BJ (cell line): ENCODE measurements at regions not wholly inside any gene's neighbourhood (a gene's known extent, or its start where the extent isn't known, plus 50 kb on each side); places are given as distances from the start of the nearest gene placed in this dataset.

Experiments used
- CTCF ChIA-PET: fragments of 350-600 bp; formaldehyde crosslinking; extraction: SDS; loops from one replicate; lab custom pipeline; 2021; ENCODE audit warnings: antibody characterized with exemption, inconsistent platforms; lab: Yijun Ruan, JAX
- POLR2A ChIA-PET: fragments of 300-600 bp; sonication (Branson Sonifier 250); formaldehyde crosslinking; extraction: SDS; loops from one replicate; lab custom pipeline; 2021; ENCODE audit warnings: antibody characterized with exemption; lab: Charles Lee
- DNase-seq: peaks from one replicate; pipeline ENCODE4 v3.0.0-alpha.2; 2011; ENCODE audit warnings: low read depth
- H3K27me3 ChIP-seq: 2 replicates; pipeline ENCODE4 v1.6.0; 2011; ENCODE audit warnings: low read length; ENCODE audit not compliant: control insufficient read depth, insufficient read depth
- H3K36me3 ChIP-seq: 2 replicates; pipeline ENCODE4 v1.5.1; 2011; ENCODE audit warnings: low read length; ENCODE audit not compliant: control insufficient read depth, insufficient read depth
- H3K4me3 ChIP-seq: 2 replicates; pipeline ENCODE4 v1.5.1; 2011; ENCODE audit warnings: low read depth, mild to moderate bottlenecking, control low read depth, low read length
- TF ChIP-seq, protein P1 (sequence below): IDR thresholded peaks from 2 replicates; pipeline ENCODE4 v1.5.1; 2011; ENCODE audit warnings: low read depth, mild to moderate bottlenecking, control low read depth, inconsistent platforms, low read length, moderate library complexity; ENCODE audit not compliant: insufficient read depth

DNA sequence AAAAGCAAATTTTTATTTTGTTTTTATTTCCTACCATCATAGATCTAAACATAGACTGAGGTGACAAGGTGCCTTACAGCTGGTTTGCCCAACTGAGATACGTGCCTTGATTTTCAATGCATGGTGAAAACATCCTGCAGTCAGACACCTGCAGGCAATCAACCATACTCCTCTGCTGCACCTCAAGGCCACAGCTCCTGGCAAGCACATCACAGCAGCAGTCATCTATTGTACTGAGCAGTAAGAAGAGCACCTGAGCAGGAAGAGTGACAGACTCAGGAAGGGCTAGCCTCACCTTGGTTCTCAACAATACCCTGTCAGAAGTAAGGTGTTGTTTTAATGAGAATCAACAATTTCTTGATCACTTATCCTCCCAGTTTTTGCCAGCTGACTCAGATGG, 1206.8 kb upstream of the NRXN1 start:
- POLR2A ChIA-PET: no interaction called here
- CTCF ChIA-PET: no interaction called here
- DNase-seq: no peak
- Histone ChIP-seq H3K27me3 (no peaks in the 10 kb centered on the region), H3K4me3 (no peak overlapping the region), H3K36me3 (no peaks in the 10 kb centered on the region)
- TF ChIP-seq, protein P1, sequence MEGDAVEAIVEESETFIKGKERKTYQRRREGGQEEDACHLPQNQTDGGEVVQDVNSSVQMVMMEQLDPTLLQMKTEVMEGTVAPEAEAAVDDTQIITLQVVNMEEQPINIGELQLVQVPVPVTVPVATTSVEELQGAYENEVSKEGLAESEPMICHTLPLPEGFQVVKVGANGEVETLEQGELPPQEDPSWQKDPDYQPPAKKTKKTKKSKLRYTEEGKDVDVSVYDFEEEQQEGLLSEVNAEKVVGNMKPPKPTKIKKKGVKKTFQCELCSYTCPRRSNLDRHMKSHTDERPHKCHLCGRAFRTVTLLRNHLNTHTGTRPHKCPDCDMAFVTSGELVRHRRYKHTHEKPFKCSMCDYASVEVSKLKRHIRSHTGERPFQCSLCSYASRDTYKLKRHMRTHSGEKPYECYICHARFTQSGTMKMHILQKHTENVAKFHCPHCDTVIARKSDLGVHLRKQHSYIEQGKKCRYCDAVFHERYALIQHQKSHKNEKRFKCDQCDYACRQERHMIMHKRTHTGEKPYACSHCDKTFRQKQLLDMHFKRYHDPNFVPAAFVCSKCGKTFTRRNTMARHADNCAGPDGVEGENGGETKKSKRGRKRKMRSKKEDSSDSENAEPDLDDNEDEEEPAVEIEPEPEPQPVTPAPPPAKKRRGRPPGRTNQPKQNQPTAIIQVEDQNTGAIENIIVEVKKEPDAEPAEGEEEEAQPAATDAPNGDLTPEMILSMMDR: no peak

DNA sequence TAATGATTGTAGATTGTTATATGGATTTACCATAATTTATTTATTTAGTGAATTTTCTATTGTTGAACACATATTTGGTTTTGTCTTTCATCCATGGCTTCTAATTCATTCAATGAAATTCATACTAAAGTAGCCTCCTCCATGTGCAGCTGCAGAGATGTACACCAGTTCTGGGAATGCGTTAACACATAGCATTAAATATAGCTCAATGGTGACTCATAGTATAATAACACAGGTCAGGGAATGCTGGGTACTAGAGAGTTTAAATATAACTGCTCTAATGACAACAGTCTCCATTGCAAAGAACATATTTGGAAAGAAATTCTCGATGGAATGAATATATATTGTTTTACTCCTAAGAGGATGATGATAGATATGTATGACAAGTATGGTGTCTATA, 1190.2 kb upstream of the NRXN1 start:
- TF ChIP-seq, protein P1: no peak
- Histone ChIP-seq H3K27me3 (no peaks in the 10 kb centered on the region), H3K4me3 (no peak overlapping the region), H3K36me3 (no peaks in the 10 kb centered on the region)
- CTCF ChIA-PET: no interaction called here
- POLR2A ChIA-PET: no interaction called here
- no peak for DNase-seq

DNA sequence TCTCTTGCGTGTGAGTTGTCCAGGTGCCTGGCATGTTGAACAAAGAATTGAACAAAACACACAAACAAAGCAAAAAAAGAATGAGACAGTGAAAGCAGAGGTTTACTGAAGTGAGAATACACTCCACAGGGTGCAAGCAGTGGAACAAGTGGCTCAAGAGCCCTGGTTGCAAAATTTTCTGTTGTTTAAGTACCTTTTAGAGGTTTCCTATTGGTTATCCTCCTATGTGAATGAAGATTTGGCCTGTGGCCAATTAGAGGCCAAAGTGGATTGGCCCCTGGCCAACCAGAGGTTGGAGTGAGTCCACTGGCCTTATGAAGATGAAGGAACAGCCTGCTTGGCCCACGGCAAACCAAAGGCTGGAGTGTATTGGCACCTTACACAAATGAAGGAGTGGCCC, 1188.5 kb upstream of the NRXN1 start:
- POLR2A ChIA-PET: no interaction called here

DNA sequence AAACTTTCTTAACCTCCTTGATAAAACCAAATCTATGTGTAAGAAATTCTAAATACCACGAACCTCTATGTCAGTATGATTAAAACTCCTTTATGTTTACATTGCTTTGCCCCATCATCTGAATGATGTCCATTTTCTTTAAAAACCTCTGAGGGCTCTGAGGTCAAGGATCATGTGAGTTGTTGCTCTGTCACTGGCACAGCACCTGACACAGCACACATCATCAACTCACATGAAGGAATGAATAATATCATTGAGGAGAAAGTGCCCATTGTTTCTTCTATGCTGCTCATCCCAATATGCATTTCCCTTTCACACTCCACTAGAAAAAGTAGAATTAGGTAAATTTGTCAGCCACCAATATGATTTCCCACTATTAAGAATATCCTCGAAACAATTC, 1178.7 kb upstream of the NRXN1 start:
- TF ChIP-seq, protein P1: no peak
- Histone ChIP-seq H3K27me3 (no peaks in the 10 kb centered on the region), H3K36me3 (no peaks in the 10 kb centered on the region), H3K4me3 (no peak overlapping the region)
- no peak for DNase-seq
- ChIA-PET CTCF (no interaction called here), POLR2A (no interaction called here)

More for the DNA sequence above, 1188.5 kb upstream of the NRXN1 start:
- no peaks in the 10 kb centered on the region for H3K36me3 ChIP-seq
- no peak for DNase-seq
- H3K4me3 ChIP-seq: no peak overlapping the region
- CTCF ChIA-PET: no interaction called here
- H3K27me3 ChIP-seq: no peaks in the 10 kb centered on the region
- TF ChIP-seq, protein P1: no peak

DNA sequence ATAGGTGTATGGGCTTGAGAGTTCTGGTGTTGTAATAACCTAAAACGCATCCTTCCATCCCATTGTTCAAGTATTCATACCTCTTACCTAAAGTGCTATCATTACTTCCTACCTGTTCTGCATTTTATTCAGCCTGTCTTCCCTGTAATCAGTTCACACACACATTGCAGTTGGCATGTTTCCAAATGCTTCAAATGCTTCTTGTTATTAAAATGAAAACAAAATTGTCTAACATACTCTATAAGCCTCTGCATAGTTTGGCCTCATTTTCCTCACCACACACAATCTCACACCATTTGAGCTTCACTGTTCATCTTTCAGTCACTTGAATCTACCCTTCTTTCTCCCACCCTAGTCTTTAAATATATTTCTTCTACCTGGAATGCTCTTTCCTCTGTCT, 1178.2 kb upstream of the NRXN1 start:
- TF ChIP-seq, protein P1: no peak
- H3K27me3 ChIP-seq: no peaks in the 10 kb centered on the region
- no peak overlapping the region for H3K4me3 ChIP-seq
- no peak for DNase-seq
- H3K36me3 ChIP-seq: no peaks in the 10 kb centered on the region
- ChIA-PET POLR2A (no interaction called here), CTCF (no interaction called here)
